ENCODE measurements at regions not wholly inside any gene's neighbourhood (a gene's known extent, or its start where the extent isn't known, plus 50 kb on each side); places are given as distances from the start of the nearest gene placed in this dataset.
"Not testable (repeated sequence)": the region's sequence is repeated elsewhere in the genome, so short reads cannot be mapped to it uniquely, and the experiment has no call there.

DNA sequence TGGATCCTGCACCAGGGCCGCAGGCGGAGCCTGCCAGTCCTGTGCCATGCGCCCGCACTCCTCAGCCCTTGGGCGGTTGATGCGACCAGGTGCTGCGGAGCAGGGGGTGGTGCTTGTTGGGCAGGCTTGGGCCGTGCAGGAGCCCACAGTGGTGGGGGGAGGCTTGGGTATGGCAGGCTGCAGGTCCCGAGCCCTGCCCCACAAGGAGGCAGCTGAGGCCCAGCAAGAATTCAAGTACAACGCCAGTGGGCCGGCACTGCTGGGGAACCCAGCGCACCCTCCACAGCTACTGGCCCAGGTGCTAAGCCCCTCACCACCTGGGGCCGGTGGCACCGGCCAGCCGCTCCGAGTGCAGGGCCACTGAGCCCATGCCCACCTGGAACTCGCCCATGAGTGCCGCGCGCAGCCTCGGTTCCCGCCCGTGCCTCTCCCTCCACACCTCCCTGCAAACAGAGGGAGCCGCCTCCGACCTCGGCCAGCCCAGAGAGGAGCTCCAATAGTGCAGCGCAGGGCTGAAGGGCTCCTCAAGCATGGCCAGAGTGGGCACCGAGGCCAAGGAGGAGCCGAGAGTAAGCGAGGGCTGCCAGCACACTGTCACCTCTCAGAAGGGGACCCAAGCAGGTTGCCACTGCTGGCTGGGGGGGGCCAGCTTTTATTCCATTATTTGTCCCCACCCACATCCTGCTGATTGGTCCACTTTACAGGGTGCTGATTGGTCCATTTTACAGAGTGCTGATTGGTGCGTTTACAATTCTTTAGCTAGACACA, 339.0 kb upstream of the KLF3 start:
- no peak for DNase-seq (ENCODE audit: low spot score)
- intact Hi-C loops (cut with DNase I) = loop anchor here (5.0 kb wide), 1 partner anchor 237 kb away; no protein-coding TSS in a partner anchor

DNA sequence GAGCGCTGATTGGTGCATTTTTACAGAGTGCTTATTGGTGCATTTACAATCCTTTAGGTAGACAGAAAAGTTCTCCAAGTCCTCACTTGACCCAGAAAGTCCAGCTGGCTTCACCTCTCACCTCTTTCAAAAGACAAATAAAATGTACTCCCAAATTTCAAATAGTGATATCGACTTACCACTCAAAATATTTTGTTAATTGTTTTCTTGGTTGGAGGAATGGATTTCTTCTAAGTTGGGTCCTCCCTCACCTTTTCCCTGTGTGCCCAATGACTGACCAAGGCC, 338.4 kb upstream of the KLF3 start:
- DNase-seq (ENCODE audit: low spot score) = no peak
- intact Hi-C loops (cut with DNase I) = no loop called here

DNA sequence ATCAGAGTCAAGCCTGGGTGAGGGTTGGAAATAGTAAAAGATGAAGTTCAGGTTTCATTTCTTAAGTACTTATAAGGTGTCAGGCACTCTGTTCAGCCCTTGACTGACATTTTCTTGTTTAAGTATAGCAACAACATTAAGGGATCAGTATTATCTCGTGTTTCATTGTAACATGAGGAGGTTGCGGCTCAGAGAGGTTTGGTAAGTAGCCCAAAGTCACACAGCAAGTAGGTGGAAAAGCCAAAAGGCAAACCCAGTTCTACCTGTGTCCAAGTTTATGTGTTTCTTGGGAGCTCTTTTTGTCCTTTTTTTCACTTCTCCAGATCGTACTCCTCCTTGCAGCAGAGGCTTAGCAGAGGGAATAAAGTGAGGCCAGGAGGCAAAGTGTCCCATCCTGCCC, 337.5 kb upstream of the KLF3 start:
- intact Hi-C loops (cut with DNase I) = no loop called here
- no peak for DNase-seq (ENCODE audit: low spot score)

DNA sequence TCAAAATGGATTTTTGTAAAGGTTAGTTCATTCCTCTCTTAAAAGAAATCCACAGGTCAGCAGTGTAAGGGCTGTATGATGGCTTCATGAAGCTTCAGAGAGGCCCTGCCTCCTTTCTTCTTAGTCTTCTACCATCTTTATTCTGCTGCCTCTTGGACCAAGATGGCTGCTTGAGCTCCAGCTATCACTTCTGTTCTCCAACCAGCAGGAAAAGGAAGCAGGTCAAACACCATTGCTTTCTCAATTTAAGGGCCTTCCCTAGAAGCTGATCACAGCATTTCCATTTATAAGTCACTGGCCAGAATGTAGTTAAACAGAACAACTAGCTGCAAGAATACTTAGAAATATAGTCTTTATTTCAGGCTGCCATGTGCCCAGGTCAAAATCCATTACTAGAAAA, 336.8 kb upstream of the KLF3 start:
- intact Hi-C loops (cut with DNase I) = no loop called here
- DNase-seq (ENCODE audit: low spot score) = no peak

DNA sequence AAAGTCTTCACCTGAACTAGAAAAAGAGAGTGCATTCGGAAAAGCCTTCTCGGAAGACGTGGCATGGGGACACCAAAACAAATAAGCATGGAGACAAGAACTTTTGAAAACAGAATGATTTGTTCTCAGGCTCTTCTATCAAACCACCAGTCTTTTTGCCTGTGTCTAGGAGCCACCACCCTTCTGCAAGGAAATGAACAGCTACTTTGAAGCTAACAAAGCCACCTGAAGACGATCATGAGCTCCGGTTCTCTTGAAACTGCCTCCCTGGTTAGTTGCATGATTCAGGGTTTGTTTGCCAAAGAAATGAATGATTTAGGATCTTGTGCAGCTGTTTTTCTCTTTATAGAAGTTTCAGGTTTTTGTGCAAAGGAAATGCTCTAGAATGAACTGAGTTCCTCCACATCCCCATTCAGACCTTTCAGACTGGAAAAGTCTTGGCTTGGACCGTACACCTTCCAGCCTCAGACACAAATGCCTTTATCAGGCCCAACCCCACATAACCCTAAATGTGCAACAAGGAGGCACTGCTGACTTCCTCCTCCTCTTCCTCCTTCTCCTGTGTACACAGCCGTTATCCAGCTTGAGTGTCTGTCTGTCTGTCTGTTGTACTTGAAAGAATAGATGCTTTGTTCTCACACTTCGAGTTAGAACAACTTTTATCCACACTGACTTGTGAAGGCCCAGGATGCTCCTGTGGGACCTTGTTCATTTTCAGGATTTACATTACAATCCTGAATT, 334.8 kb upstream of the KLF3 start:
- intact Hi-C loops (cut with DNase I) = no loop called here
- no peak for DNase-seq (ENCODE audit: low spot score)

DNA sequence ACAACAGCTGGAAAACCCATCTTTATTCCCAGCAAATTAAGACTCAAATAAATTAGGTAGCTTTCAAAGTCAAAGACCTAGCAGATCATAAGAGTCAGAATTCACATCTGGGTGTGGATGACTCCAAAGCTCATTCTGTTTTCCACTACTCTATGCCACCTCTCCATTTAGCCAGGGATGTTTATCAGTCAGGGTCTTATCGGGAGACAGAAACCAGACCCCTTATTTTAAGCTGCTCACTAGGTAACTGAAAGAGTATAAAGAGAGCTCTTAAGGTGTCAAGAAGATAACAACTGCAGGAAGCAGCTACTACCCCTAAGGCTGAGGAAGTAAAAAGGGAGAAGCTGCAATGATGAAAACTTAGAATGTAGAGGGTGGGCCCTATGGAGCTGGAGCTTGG, 333.7 kb upstream of the KLF3 start:
- DNase-seq (ENCODE audit: low spot score) = no peak
- intact Hi-C loops (cut with DNase I) = no loop called here

- intact Hi-C loops (cut with DNase I) = no loop called here
- no peak for DNase-seq (ENCODE audit: low spot score)
Observed at GRCh38 chr4:38330936-38331335, 333.1 kb upstream of the KLF3 start.

DNA sequence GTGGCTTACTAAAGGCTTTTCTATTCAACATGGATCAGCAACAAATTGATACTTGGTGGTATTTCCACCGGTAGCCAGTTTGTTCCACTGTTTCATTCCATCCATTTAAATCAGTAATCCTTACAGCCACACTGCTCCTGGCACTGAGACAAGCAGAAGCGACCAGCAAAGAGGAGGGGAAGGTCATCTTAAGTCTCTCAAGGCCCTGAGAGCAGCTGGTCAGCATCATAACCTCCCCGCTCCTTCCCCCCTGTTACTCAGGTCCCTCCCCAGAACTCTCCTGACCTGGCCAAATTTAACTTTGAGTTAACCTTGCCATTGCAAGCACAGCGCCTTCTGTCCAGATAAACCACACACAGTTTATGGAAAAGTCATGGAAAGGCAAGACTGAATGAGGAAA, 331.3 kb upstream of the KLF3 start:
- intact Hi-C loops (cut with DNase I) = no loop called here
- no peak for DNase-seq (ENCODE audit: low spot score)

- intact Hi-C loops (cut with DNase I) = no loop called here
- DNase-seq (ENCODE audit: low spot score) = no peak
Observed at GRCh38 chr4:38333219-38333618, 330.8 kb upstream of the KLF3 start.

DNA sequence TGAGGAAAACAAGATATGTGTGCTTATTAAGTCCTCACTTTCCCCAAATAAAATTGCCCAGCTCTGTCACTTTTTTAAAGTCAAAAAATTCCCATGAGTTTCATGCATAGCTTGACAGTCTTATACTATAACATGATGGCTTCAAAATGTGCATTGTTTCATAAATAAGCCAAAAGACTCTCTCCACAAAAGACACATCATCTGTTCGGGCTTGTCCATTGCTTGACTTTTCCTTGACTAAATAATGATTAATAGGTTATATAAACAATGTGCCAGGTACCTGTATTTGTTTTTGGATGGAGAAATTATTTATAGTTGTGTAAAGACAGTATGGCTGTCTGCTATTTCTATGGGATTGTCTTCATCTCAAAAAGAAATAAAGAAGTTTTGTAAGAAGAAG, 329.2 kb upstream of the KLF3 start:
- intact Hi-C loops (cut with DNase I) = no loop called here
- DNase-seq (ENCODE audit: low spot score) = no peak

DNA sequence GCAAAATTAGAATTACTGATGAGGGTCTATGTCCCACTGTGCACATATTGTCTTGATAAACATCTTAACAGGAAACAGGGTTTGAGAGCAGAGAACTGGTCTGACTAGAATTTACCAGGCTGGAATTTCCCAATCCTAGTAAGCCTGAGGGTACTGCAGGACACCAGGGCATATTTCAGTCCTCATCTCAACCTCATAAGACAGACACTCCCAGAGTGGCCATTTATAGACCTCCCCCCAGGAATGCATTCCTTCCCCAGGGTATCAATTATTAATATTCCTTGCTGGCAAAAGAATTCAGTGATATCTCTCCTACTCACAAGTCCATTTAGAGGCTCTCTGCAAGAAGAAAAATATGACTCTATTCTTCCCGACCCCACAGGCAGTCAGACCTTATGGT, 325.1 kb upstream of the KLF3 start:
- DNase-seq (ENCODE audit: low spot score); intact Hi-C loops (cut with DNase I): not testable (repeated sequence)

DNA sequence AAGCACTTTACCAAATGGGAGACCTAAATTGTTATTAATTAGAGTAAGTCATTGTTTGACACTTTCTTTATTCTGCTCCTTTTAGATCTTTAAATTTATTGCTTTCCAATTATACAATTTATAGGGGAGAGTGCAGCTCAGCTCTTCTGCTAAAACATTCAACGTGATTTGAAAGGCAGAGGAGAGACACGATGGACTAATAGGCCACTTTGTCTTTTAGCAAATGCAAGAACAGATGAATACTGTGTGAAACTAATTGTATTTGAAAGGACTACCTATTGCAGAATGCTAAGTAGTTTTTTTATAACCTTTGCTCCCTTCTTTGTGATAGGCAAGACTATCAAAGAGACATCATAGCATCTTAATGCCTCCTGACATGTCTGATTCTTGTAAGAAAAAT, 320.4 kb upstream of the KLF3 start:
- DNase-seq (ENCODE audit: low spot score) = no peak
- intact Hi-C loops (cut with DNase I) = no loop called here

DNA sequence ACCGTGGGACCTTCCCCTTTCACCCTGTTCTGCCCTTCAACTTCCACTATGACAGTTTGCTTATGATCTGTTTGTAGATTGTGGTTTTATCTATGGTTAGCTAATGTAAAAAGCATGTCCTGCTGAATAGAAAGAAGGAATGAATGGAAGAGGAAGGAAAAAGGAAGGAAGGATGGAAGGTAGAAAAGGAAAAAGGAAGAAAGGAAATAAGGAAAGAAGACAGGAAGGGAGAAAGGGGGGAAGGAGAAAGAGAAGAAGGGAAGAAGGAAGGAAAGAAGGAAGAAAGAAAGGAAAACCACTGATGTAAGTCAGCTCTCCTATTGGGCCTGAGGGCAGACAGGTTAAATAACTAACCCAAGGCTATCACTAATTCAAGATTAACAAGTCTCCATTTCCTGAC, 319.1 kb upstream of the KLF3 start:
- intact Hi-C loops (cut with DNase I) = no loop called here
- no peak for DNase-seq (ENCODE audit: low spot score)

DNA sequence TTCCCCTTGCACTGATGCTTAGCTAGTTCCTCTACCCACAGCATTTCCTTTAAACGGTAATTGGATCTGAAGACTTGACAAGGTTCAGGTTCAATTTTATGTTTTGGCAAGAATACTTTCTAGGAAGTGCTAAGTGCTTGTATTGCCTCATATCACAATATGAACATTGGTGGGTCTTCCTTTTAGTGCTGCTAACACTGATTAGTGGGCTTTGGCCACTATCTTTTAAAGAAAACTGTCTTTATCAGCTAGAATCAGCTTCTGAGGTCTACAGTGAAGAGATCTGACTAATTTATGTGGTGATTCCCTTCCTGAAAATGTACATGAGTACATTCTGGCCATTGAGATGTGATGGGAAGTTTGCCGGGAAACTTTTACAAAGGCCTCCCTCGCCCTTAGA, 316.7 kb upstream of the KLF3 start:
- DNase-seq (ENCODE audit: low spot score) = no peak
- intact Hi-C loops (cut with DNase I) = no loop called here

DNA sequence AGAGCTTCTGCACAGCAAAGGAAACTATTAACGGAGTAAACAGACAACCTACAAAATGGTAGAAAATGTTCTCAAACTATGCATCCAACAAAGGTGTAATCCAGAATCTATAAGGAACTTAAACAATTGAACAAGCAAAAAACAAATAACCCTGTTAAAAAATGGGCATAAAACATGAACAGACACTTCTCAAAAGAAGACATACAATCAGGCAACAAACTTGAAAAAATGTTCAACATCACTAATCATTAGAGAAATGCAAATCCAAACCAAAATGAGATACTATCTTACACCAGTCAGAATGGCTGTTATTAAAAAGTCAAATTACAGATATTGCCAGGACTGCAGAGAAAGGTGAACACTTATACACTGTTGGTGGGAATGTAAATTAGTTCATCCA, 309.6 kb upstream of the KLF3 start:
- intact Hi-C loops (cut with DNase I) = no loop called here

DNA sequence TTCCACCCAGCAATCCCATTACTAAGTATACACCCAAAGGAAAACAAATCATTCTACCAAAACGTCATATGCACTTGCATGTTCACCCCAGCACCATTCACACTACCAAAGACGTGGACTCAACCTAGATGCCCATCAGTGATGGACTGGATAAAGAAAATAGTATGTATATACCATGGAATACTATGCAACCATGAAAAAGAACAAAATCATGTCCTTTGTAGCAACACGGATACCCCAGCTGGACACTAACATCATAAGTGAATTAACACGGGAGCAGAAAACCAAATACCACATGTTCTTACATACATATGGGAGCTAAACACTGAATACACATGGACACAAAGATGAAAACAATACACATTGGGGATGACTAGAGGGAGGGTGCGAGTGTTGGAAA, 309.1 kb upstream of the KLF3 start:
- DNase-seq (ENCODE audit: low spot score) = no peak
- intact Hi-C loops (cut with DNase I) = no loop called here

More for the DNA sequence above, 309.6 kb upstream of the KLF3 start:
- DNase-seq (ENCODE audit: low spot score) = no peak

- intact Hi-C loops (cut with DNase I) = no loop called here
- no peak for DNase-seq (ENCODE audit: low spot score)
Observed at GRCh38 chr4:38356686-38357085, 307.3 kb upstream of the KLF3 start.

DNA sequence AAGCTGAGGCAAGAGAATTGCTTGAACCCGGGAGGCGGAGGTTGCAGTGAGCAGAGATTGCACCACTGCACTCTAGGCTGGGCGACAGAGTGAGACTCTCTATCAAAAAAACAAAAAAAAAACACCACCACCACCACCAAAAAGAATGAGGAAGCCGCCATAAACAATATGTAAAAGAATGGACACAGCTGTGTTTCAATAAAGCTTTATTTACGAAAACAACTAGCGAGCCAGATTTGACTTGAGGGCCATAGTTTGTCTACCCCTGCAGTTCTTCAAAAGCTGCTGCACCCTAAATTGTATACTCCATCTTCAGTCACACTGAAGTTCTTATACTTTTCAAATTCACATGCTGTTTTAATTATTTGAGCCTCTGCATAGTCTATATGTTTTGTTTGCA, 306.5 kb upstream of the KLF3 start:
- intact Hi-C loops (cut with DNase I) = no loop called here
- no peak for DNase-seq (ENCODE audit: low spot score)

GRCh38 chr4:38359113-38359512, 304.9 kb upstream of the KLF3 start:
- no peak for DNase-seq (ENCODE audit: low spot score)
- intact Hi-C loops (cut with DNase I) = no loop called here

DNA sequence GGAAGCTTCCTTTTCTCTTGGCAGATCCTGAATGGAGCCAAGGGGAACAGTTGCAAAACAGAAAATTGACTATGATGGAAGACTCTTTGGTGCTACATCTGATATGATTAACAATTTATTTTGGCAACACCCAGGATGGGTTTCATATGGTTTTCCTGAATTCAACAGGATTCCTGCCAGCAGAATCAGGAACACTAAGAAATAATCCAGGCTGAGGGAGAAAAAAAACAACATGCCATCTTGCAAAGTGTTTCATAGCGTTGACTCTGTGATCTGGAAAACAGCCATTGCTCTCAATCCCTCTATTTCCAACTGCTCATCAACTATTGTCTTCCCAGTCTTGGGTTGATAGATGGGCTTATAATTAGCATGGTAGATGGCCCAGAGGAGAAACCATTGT, 303.8 kb upstream of the KLF3 start:
- DNase-seq (ENCODE audit: low spot score) = no peak
- intact Hi-C loops (cut with DNase I) = no loop called here

GRCh38 chr4:38364383-38364963, 299.5 kb upstream of the KLF3 start:
- DNase-seq (ENCODE audit: low spot score) = no peak
- intact Hi-C loops (cut with DNase I) = no loop called here
